Heart left ventricle (tissue), 13 donors: ENCODE measurements at regions not wholly inside any gene's neighbourhood (a gene's known extent, or its start where the extent isn't known, plus 50 kb on each side); places are given as distances from the start of the nearest gene placed in this dataset.

Experiments
- POLR2A ChIP-seq, 2 donors: fragments of 450-650 bp; IDR thresholded peaks; one replicate each; pipeline ENCODE4 v1.6.1; 2017; ENCODE audit warnings: antibody characterized with exemption in 2 of 2, mild to moderate bottlenecking in 2 of 2, moderate library complexity in 2 of 2
- TF ChIP-seq, protein P1 (sequence below), 12 donors: fragments of 200-600 bp; sonication (generic) in 4 of 12; IDR thresholded peaks; one replicate each; pipeline versions ENCODE4 v1.5.0 to v1.8.0; 2018 to 2022; ENCODE audit warnings: antibody characterized with exemption in 12 of 12, mild to moderate bottlenecking in 5 of 12
- donor health status: ischemic (EF 13 %, LVEDD 7.1; RV severe dilation, severe dysfunction).
- donor health status: DM: no; HTN: yes; CAD: no.
- donor health status: DM: no; HTN: no; CAD: no.
- donor health status: ischemic (EF 25% LVEDD 6.9; RV normal size, moderate dysfunction).
- donor health status: ischemic (EF 25% LVEDD 5.7; RV mildly dilated, moderate dysfunction).
- donor health status: ischemic (EF 35%, LVEDD 5.7; RV mildly dilated, moderate dysfunction).
- donor health status: nonischemic (EF 11% LVEDD 7.7; RV severe dilation, severe dysfunction).
- donor health status: DM: yes; HTN: yes; CAD: no.
- donor health status: PGD.
- donor health status: ischemic (EF 29% LVEDD 5.4; RV normal size, mild dysfunction).
- donor health status: nonischemic (EF 23%, LVEDD 6.1; RV moderate dilation, normal function).

DNA sequence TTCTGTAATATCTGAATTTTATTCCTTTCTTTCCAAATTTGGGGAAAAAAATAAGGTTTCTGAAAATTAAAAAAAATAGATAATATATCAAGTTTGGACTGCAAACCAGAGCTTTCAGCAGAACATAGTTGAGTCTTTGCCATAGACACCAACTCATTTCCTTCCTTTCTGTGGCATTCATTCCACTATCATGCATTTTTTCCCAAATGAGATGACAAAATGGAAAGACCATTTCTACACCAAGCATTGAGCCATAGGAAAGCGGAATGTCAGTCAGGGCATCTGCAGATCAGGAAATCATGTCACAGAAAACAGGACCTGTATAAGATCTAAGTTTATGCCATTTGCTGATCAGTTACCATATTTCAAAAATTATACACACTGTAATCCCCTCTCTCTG lies 333.3 kb upstream of the THBS1 start:
- TF ChIP-seq, protein P1, sequence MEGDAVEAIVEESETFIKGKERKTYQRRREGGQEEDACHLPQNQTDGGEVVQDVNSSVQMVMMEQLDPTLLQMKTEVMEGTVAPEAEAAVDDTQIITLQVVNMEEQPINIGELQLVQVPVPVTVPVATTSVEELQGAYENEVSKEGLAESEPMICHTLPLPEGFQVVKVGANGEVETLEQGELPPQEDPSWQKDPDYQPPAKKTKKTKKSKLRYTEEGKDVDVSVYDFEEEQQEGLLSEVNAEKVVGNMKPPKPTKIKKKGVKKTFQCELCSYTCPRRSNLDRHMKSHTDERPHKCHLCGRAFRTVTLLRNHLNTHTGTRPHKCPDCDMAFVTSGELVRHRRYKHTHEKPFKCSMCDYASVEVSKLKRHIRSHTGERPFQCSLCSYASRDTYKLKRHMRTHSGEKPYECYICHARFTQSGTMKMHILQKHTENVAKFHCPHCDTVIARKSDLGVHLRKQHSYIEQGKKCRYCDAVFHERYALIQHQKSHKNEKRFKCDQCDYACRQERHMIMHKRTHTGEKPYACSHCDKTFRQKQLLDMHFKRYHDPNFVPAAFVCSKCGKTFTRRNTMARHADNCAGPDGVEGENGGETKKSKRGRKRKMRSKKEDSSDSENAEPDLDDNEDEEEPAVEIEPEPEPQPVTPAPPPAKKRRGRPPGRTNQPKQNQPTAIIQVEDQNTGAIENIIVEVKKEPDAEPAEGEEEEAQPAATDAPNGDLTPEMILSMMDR (IDR thresholded peaks at IDR 0.05) = no peak
- TF ChIP-seq POLR2A (IDR thresholded peaks at IDR 0.05) = no peak
